Activated naive CD4-positive, alpha-beta T cell treated with anti-CD3 and anti-CD28 coated beads for 36 hours (primary cell): ENCODE measurements at regions not wholly inside any gene's neighbourhood (a gene's known extent, or its start where the extent isn't known, plus 50 kb on each side); places are given as distances from the start of the nearest gene placed in this dataset.
A peak's percentile ranks its signal among the peaks of the same experiment; 100 is the strongest.
"Not testable (repeated sequence)": the region's sequence is repeated elsewhere in the genome, so short reads cannot be mapped to it uniquely, and the experiment has no call there.

Experiments
- CTCF ChIA-PET: fragments of 350-600 bp; sonication (Branson Sonifier 250); formaldehyde crosslinking; loops from one replicate; lab custom pipeline; 2021; ENCODE audit warnings: antibody characterized with exemption; lab: Charles Lee
- DNase-seq: peaks from one replicate; pipeline ENCODE4 v3.0.0-alpha.2; 2020
- H3K27ac Mint-ChIP-seq: one replicate; pipeline ENCODE4 v1.8.0; 2021; ENCODE audit warnings: mild to moderate bottlenecking, mixed read lengths
- H3K27me3 Mint-ChIP-seq: one replicate; pipeline ENCODE4 v1.8.0; 2021; ENCODE audit warnings: low read depth, mixed read lengths
- H3K36me3 Mint-ChIP-seq: one replicate; pipeline ENCODE4 v1.8.0; 2021; ENCODE audit warnings: low read depth, mixed read lengths
- H3K4me1 Mint-ChIP-seq: one replicate; pipeline ENCODE4 v1.8.0; 2021; ENCODE audit warnings: low read depth, mixed read lengths
- H3K4me3 Mint-ChIP-seq: one replicate; pipeline ENCODE4 v1.8.0; 2021; ENCODE audit warnings: mild to moderate bottlenecking, moderate library complexity, mixed read lengths
- H3K9me3 Mint-ChIP-seq: one replicate; pipeline ENCODE4 v1.8.0; 2021; ENCODE audit warnings: mixed read lengths
- intact Hi-C: fragments of 100-400 bp; cut with micrococcal nuclease; formaldehyde crosslinking; loops from one replicate; pipeline ENCODE4 v1.15.1; 2023

DNA sequence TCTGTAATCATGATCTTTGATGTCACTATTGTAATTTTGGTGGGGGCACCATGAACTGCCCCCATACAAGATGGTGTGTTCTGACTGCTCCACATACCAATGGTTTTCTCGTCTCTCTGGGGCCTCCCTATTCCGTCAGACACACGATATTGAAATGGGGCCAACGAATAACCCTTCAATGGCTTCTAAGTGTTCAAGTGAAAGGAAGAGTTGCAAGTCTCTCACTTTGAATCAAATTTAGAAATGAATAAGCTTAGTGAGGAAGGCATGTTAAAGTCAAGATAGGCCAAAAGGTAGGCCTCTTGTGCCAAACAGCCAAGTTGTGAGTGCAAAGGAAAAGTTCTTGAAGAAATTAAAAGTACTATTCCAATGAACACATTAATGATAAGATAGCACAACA lies 205.4 kb downstream of the SPRY1 start:
- Mint-ChIP-seq H3K27me3 (no peaks in the 10 kb centered on the region), H3K4me1 (peaks cover 22% of the 10 kb centered on the region), H3K27ac (no peak overlapping the region), H3K36me3 (no peaks in the 10 kb centered on the region), H3K4me3 (no peak overlapping the region), H3K9me3 (no peaks in the 10 kb centered on the region)
- DNase-seq: no peak
- CTCF ChIA-PET: interaction anchor here (0.8 kb wide), 1 partner anchor 37 kb away, joined by 4 read pairs; no protein-coding TSS in a partner anchor
- intact Hi-C loops: loop anchor here (5.0 kb wide), 1 partner anchor 205 kb away; the partner anchor contains the start of gene SPRY1

DNA sequence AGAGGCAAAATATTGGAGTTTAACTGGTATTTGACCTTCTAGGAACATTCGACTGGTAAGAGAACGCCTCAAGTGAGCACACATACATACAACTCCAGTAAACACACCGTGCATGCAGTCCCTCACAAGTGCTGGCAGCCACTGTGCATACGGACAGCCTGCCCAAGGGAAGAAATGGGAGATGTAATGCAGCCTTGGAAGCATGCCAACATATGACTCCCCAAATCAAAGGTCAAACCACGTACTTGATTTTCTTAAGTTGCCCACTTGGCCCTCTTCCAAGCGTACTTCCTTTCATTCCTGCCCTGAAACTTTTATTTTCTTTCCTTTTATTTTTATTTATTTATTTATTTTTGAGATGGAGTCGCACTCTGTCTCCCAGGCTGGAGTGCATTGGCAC lies 206.6 kb downstream of the SPRY1 start:
- no peak overlapping the region for H3K4me3 Mint-ChIP-seq
- no peak for DNase-seq
- H3K36me3 Mint-ChIP-seq: no peaks in the 10 kb centered on the region
- no peaks in the 10 kb centered on the region for H3K9me3 Mint-ChIP-seq
- intact Hi-C loops: loop anchor here (5.0 kb wide), 1 partner anchor 206 kb away; the partner anchor contains the start of gene SPRY1
- CTCF ChIA-PET: interaction anchor here (1.1 kb wide), 1 partner anchor 39 kb away, joined by 4 read pairs; no protein-coding TSS in a partner anchor
- H3K27me3 Mint-ChIP-seq: no peaks in the 10 kb centered on the region
- no peak overlapping the region for H3K27ac Mint-ChIP-seq
- peaks cover 27% of the 10 kb centered on the region for H3K4me1 Mint-ChIP-seq

DNA sequence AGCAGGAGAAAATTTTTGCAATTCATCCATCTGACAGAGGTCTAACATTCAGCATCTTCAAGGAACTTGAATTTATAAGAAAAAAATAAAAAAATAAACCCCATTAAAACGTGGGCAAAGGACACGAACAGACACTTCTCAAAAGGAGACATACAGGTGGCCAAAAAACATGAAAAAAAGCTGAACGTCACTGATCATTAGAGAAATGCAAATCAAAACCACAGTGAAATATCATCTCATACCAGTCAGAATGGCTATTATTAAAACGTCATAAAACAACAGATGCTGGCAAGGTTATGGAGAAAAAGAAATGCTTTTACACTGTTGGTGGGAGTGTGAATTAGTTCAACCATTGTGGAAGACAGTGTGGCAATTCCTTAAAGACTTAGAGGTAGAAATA lies 209.2 kb downstream of the SPRY1 start:
- H3K4me1 Mint-ChIP-seq: peaks cover 13% of the 10 kb centered on the region
- H3K9me3 Mint-ChIP-seq, DNase-seq, H3K4me3 Mint-ChIP-seq, CTCF ChIA-PET, H3K27me3 Mint-ChIP-seq, intact Hi-C loops, H3K36me3 Mint-ChIP-seq, H3K27ac Mint-ChIP-seq: not testable (repeated sequence)

DNA sequence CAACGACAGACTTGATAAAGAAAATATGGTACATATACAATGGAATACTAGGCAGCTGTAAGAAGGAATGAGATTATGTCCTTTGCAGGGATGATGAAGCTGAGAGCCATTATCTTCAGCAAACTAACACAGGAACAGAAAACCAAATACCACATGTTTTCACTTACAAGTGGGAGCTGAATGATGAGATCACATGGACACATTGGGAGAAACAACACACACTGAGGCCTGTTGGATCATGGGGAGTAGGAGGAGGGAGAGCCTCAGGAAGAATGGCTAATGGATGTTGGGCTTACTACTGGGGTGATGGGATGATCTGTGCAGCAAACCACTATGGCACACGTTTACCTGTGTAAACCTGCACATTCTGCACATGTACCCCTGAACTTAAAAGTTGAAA lies 209.7 kb downstream of the SPRY1 start:
- DNase-seq: no peak
- no peak overlapping the region for H3K27ac Mint-ChIP-seq
- peaks cover 10% of the 10 kb centered on the region for H3K4me1 Mint-ChIP-seq

DNA sequence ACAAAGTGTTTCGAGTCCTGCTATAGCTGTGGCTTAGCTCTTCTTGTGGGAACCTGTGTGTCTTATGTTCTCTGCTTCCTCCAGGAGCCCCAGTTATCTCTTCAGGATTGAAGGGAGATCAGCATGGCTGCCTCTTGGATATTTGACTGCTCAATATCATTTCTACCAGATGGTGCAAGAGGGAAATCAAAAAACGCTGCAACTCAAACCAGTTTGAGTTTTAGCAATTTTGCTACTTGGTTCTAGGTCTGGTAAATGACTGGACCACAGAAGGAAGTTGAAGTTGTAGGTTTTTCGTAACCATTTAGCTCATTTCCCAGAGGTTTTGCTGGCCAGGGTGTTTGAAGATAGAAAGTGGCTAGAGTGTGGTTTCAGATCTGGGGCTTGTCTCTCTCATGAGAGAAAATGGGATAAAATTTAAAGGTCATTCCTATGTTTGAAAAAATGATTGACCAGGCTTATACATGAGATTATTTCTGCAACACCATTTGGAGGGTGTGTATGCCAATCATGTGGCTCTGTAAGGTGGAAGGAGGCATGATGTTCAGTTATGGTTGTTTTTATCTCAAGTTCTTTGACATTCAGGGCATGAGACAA lies 210.4 kb downstream of the SPRY1 start:
- intact Hi-C loops: no loop called here
- Mint-ChIP-seq H3K36me3 (no peaks in the 10 kb centered on the region), H3K27ac (no peak overlapping the region), H3K9me3 (no peaks in the 10 kb centered on the region), H3K4me3 (no peak overlapping the region), H3K27me3 (no peaks in the 10 kb centered on the region), H3K4me1 (peaks cover 9% of the 10 kb centered on the region)
- CTCF ChIA-PET: interaction anchor here (0.6 to 0.7 kb wide), 2 partner anchors 26 to 716 kb away, joined by 3 read pairs; no protein-coding TSS in a partner anchor
- DNase-seq: no peak

More for the DNA sequence above, 209.7 kb downstream of the SPRY1 start:
- Mint-ChIP-seq H3K27me3 (no peaks in the 10 kb centered on the region), H3K4me3 (no peak overlapping the region), H3K9me3 (no peaks in the 10 kb centered on the region), H3K36me3 (no peaks in the 10 kb centered on the region)
- CTCF ChIA-PET: interaction anchor here (0.6 kb wide), 1 partner anchor 27 kb away, joined by 3 read pairs; no protein-coding TSS in a partner anchor
- intact Hi-C loops: no loop called here

DNA sequence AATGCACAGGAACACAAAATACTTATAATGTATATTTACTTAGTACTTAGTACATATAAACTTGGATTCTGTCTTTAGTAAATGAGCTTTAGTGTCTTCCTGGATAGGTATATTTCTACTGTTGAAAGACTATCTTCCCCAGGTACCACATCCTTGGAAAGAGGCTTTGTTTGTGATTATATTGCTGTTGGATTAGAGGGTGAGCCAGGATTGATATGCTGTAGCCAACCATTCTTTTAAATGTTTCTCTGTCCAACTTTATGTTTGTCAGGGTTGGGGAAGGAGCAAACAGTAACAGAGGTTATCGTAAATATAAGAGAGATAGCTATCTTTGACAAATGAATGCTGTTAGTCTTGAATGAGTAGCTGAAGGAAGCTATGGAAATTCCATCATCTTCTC lies 213.2 kb downstream of the SPRY1 start:
- Mint-ChIP-seq H3K4me3 (no peak overlapping the region), H3K9me3 (no peaks in the 10 kb centered on the region), H3K27ac (no peak overlapping the region), H3K36me3 (no peaks in the 10 kb centered on the region), H3K4me1 (peaks cover 9% of the 10 kb centered on the region), H3K27me3 (no peaks in the 10 kb centered on the region)
- intact Hi-C loops: no loop called here
- DNase-seq: no peak
- CTCF ChIA-PET: no interaction called here

DNA sequence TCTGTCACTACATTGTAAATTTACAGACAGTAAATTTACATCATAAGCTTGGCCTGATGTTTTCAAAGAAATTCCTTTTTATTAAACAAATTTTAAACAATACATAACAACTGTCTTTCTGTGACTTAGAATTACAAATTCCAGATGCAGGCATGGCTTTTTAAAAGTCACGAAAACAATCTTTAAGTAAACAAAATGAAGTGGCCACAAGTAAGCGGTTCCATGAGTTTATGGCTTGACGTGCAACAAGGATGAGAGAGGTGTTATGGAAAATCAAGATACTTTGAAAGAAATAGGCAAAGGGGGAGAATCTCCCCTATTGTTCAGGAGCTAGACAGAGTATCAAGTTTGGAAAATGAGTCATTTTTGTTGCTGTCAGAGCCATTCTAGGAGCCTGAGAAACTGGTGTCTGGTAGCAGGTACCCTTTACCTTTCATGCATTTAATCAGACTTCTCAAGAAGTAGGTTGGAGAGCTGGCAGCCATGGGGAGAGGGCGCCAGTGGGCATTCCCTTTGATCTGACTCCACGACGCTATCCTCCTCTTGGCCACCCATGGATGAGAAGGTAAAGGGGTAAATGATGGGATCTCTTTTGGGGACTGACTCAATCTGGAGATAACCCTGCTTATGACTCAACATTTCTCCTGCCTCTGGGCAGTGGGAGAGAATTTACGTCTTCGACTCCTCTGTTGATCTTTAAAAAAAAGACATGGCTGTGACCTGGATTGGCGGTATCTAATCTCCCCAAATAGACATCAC lies 217.2 kb downstream of the SPRY1 start:
- CTCF ChIA-PET: no interaction called here
- intact Hi-C loops: no loop called here

DNA sequence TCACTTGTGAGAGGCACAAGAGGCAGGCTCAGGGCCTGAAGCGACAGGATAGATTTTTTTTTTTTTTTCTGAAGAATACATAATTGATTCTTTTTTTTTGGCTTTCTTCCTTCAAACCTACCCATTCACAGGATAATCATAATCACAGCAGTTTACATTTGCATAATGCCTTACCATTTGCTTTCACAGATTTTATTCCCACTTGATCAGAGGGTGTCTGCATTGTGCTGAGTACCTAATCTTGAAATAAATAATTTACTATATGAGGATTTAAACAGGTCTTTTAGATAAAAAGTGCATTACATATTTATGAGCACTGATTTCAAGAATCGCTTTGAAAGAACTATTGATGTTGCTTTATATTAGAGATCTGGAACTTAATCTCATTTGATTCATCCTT lies 219.3 kb downstream of the SPRY1 start:
- H3K4me1 Mint-ChIP-seq: peaks cover 10% of the 10 kb centered on the region
- intact Hi-C loops: loop anchor here (2.0 kb wide), 1 partner anchor 15 kb away; no protein-coding TSS in a partner anchor
- no peaks in the 10 kb centered on the region for H3K9me3 Mint-ChIP-seq
- DNase-seq: no peak
- H3K4me3 Mint-ChIP-seq: no peak overlapping the region
- no peaks in the 10 kb centered on the region for H3K36me3 Mint-ChIP-seq
- H3K27me3 Mint-ChIP-seq: no peaks in the 10 kb centered on the region
- H3K27ac Mint-ChIP-seq: no peak overlapping the region
- CTCF ChIA-PET: no interaction called here

More for the DNA sequence above, 217.2 kb downstream of the SPRY1 start:
- Mint-ChIP-seq H3K4me1 (peaks cover 10% of the 10 kb centered on the region), H3K9me3 (no peaks in the 10 kb centered on the region), H3K27ac (no peak overlapping the region), H3K4me3 (no peak overlapping the region), H3K36me3 (no peaks in the 10 kb centered on the region), H3K27me3 (no peaks in the 10 kb centered on the region)
- DNase-seq: no peak

DNA sequence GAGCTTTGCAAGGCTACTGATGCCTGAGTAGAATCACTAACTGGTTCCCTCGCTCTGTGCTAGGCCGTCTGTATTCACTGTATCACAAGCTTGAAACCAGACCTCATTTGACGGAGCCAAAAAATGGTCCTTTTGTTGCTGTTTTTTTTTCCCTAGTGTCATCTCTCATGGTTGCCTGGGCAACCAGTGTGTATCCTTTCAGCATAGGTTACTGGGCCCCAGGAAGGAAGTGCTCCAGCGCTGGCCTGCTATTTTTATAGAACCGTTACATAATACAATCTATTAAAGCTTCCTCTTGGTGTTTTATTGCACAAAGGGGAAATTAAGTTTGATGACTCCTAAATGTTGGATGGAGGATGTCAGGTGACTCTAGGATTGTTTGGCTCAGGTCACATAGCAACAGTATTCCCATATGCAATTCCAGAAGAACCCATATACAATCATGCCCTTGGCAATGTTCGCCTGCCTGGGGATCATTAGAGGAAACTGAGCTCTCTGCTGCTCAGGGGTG lies 220.4 kb downstream of the SPRY1 start:
- Mint-ChIP-seq H3K4me1 (peaks cover 10% of the 10 kb centered on the region), H3K4me3 (no peak overlapping the region), H3K27ac (no peak overlapping the region), H3K27me3 (no peaks in the 10 kb centered on the region), H3K9me3 (no peaks in the 10 kb centered on the region), H3K36me3 (no peaks in the 10 kb centered on the region)
- CTCF ChIA-PET: interaction anchor here (0.6 to 1.5 kb wide), 3 partner anchors 52 to 223 kb away, joined by 4 to 6 read pairs (median 4); no protein-coding TSS in a partner anchor
- intact Hi-C loops: loop anchor here (2.0 kb wide), 1 partner anchor 16 kb away; no protein-coding TSS in a partner anchor
- DNase-seq: peak; percentile 55

DNA sequence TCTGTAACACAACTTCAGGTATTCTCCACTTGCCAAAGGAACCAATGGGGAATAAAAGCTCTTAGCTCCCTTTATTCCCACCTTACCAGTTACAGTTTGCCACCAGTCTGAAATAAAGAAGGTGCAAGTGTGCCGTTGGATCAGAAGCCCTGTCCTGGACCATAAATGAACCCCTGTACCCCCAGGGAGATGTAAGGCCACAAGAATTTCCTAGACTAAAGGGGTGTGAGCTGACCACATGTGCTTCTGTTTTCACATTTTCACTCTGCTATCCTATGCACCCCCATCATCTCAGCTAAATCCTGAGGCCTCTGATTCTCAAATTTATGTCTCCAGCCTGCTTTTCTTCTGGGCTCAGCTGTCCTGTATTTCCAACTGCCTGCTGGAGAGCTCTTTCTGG lies 221.2 kb downstream of the SPRY1 start:
- DNase-seq: no peak
- Mint-ChIP-seq H3K4me3 (no peak overlapping the region), H3K36me3 (no peaks in the 10 kb centered on the region), H3K4me1 (peaks cover 10% of the 10 kb centered on the region), H3K9me3 (no peaks in the 10 kb centered on the region), H3K27ac (no peak overlapping the region), H3K27me3 (no peaks in the 10 kb centered on the region)
- CTCF ChIA-PET: interaction anchor here (1.5 kb wide), 1 partner anchor 53 kb away, joined by 6 read pairs; no protein-coding TSS in a partner anchor
- intact Hi-C loops: loop anchor here (2.0 kb wide), 1 partner anchor 17 kb away; no protein-coding TSS in a partner anchor

DNA sequence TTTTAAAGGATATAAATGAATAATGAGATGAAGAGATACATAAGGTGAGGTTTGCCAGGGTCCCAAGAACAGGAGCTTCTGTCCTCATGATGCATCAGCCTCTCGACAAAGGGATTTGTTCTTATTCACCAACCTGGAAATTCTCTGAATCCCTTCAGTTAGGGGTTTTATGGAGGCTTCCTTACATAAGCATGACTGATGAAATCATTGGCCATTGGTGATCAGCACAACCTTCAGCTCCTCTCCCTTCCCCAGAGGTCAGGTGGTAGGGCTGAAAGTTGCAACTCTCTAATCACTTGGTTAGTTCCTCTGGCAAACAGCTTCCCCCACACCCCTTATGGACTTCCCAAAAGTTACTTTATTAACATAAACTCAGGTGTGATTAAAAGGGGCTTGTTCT lies 222.0 kb downstream of the SPRY1 start:
- H3K4me1 Mint-ChIP-seq: peaks cover 10% of the 10 kb centered on the region
- no peak overlapping the region for H3K27ac Mint-ChIP-seq
- H3K9me3 Mint-ChIP-seq: no peaks in the 10 kb centered on the region
- H3K27me3 Mint-ChIP-seq: no peaks in the 10 kb centered on the region
- DNase-seq: no peak
- H3K4me3 Mint-ChIP-seq: no peak overlapping the region
- intact Hi-C loops: no loop called here
- H3K36me3 Mint-ChIP-seq: no peaks in the 10 kb centered on the region
- CTCF ChIA-PET: interaction anchor here (0.6 to 1.5 kb wide), 2 partner anchors 54 to 1676 kb away, joined by 3 to 6 read pairs; no protein-coding TSS in a partner anchor

DNA sequence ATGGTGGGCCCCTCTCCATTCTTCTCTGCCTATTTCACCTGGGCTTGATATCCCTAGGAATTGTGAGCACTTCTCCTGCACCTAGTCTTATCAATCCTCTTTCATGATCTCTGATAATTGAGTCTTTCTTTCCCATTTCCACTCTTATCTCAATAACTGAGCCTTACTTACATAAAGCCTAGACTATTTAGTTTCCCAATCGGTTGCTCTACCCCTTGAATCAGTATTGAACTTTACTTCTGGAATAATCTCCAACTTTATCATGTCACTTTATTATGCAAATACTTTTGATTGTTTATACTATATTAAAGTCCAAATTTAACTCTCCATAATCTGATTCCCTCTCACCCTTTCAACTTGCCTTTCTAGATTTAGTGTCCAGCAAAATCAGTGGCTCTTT lies 222.7 kb downstream of the SPRY1 start:
- no peaks in the 10 kb centered on the region for H3K36me3 Mint-ChIP-seq
- H3K27me3 Mint-ChIP-seq: no peaks in the 10 kb centered on the region
- no peak overlapping the region for H3K4me3 Mint-ChIP-seq
- H3K4me1 Mint-ChIP-seq: peaks cover 10% of the 10 kb centered on the region
- H3K27ac Mint-ChIP-seq: no peak overlapping the region
- intact Hi-C loops: no loop called here
- no peak for DNase-seq
- no peaks in the 10 kb centered on the region for H3K9me3 Mint-ChIP-seq
- CTCF ChIA-PET: no interaction called here
